ENCODE measurements at regions not wholly inside any gene's neighbourhood (a gene's known extent, or its start where the extent isn't known, plus 50 kb on each side); places are given as distances from the start of the nearest gene placed in this dataset.

GRCh38 chr20:56788671-56789610, 159.8 kb downstream of the TFAP2C start:
- Mint-ChIP-seq H3K36me3 (ENCODE audit: unreplicated experiment) (no peaks in the 10 kb centered on the region), H3K4me3 (ENCODE audit: unreplicated experiment) (no peak overlapping the region), H3K27me3 (ENCODE audit: unreplicated experiment) (peaks cover 1% of the 10 kb centered on the region), H3K4me1 (ENCODE audit: low read depth, unreplicated experiment) (no peaks in the 10 kb centered on the region), H3K27ac (ENCODE audit: unreplicated experiment) (no peak overlapping the region), H3K9me3 (ENCODE audit: unreplicated experiment) (peaks cover 3% of the 10 kb centered on the region)
- no peak for TF ChIP-seq CTCF (IDR thresholded peaks at IDR 0.05; ENCODE audit: partially characterized antibody, unreplicated experiment)
- DNase-seq: no peak

GRCh38 chr20:56793916-56794315, 164.8 kb downstream of the TFAP2C start:
- H3K27me3 Mint-ChIP-seq (ENCODE audit: unreplicated experiment): peaks cover 1% of the 10 kb centered on the region
- H3K4me1 Mint-ChIP-seq (ENCODE audit: low read depth, unreplicated experiment): peaks cover 2% of the 10 kb centered on the region
- no peak for TF ChIP-seq CTCF (IDR thresholded peaks at IDR 0.05; ENCODE audit: partially characterized antibody, unreplicated experiment)
- DNase-seq: no peak
- H3K4me3 Mint-ChIP-seq (ENCODE audit: unreplicated experiment): no peak overlapping the region
- peaks cover 8% of the 10 kb centered on the region for H3K36me3 Mint-ChIP-seq (ENCODE audit: unreplicated experiment)
- no peak overlapping the region for H3K27ac Mint-ChIP-seq (ENCODE audit: unreplicated experiment)
- H3K9me3 Mint-ChIP-seq (ENCODE audit: unreplicated experiment): peaks cover 5% of the 10 kb centered on the region

- peaks cover 1% of the 10 kb centered on the region for H3K27me3 Mint-ChIP-seq (ENCODE audit: unreplicated experiment)
- no peak for TF ChIP-seq CTCF (IDR thresholded peaks at IDR 0.05; ENCODE audit: partially characterized antibody, unreplicated experiment)
- no peak for DNase-seq
- H3K4me1 Mint-ChIP-seq (ENCODE audit: low read depth, unreplicated experiment): peaks cover 7% of the 10 kb centered on the region
- H3K36me3 Mint-ChIP-seq (ENCODE audit: unreplicated experiment): peaks cover 10% of the 10 kb centered on the region
- no peak overlapping the region for H3K4me3 Mint-ChIP-seq (ENCODE audit: unreplicated experiment)
- H3K27ac Mint-ChIP-seq (ENCODE audit: unreplicated experiment): no peak overlapping the region
- peaks cover 2% of the 10 kb centered on the region for H3K9me3 Mint-ChIP-seq (ENCODE audit: unreplicated experiment)
These were observed 166.4 kb downstream of the TFAP2C start for GRCh38 chr20:56795492-56795891.

GRCh38 chr20:56796345-56796744, 167.2 kb downstream of the TFAP2C start:
- no peak for TF ChIP-seq CTCF (IDR thresholded peaks at IDR 0.05; ENCODE audit: partially characterized antibody, unreplicated experiment)
- Mint-ChIP-seq H3K4me1 (ENCODE audit: low read depth, unreplicated experiment) (peaks cover 7% of the 10 kb centered on the region), H3K9me3 (ENCODE audit: unreplicated experiment) (peaks cover 2% of the 10 kb centered on the region), H3K36me3 (ENCODE audit: unreplicated experiment) (peaks cover 10% of the 10 kb centered on the region), H3K27ac (ENCODE audit: unreplicated experiment) (no peak overlapping the region), H3K27me3 (ENCODE audit: unreplicated experiment) (peaks cover 1% of the 10 kb centered on the region), H3K4me3 (ENCODE audit: unreplicated experiment) (no peak overlapping the region)
- DNase-seq: no peak

GRCh38 chr20:56797023-56797422, 167.9 kb downstream of the TFAP2C start:
- TF ChIP-seq CTCF (IDR thresholded peaks at IDR 0.05; ENCODE audit: partially characterized antibody, unreplicated experiment): no peak
- Mint-ChIP-seq H3K27me3 (ENCODE audit: unreplicated experiment) (peaks cover 1% of the 10 kb centered on the region), H3K27ac (ENCODE audit: unreplicated experiment) (no peak overlapping the region), H3K4me1 (ENCODE audit: low read depth, unreplicated experiment) (peaks cover 7% of the 10 kb centered on the region), H3K36me3 (ENCODE audit: unreplicated experiment) (peaks cover 10% of the 10 kb centered on the region), H3K9me3 (ENCODE audit: unreplicated experiment) (peaks cover 2% of the 10 kb centered on the region), H3K4me3 (ENCODE audit: unreplicated experiment) (no peak overlapping the region)
- DNase-seq: no peak

Data from glutamatergic neuron (in vitro differentiated cells).